Activated CD4-positive, alpha-beta memory T cell treated with anti-CD3 and anti-CD28 coated beads, Interleukin-2, amount 10 ng/mL, durations not matched to agents 7 days and 5 days (primary cell): ENCODE measurements at regions not wholly inside any gene's neighbourhood (a gene's known extent, or its start where the extent isn't known, plus 50 kb on each side); places are given as distances from the start of the nearest gene placed in this dataset.

ENCODE experiments used
- CTCF ChIA-PET: fragments of 350-600 bp; sonication (Branson Sonifier 250); formaldehyde crosslinking; loops from one replicate; lab custom pipeline; 2021; ENCODE audit warnings: antibody characterized with exemption, inconsistent platforms; lab: Charles Lee
- POLR2A ChIA-PET: fragments of 350-600 bp; sonication (Branson Sonifier 250); formaldehyde crosslinking; loops from one replicate; lab custom pipeline; 2021; ENCODE audit warnings: antibody characterized with exemption; lab: Charles Lee
- DNase-seq: peaks from one replicate; pipeline ENCODE4 v3.0.0-alpha.2; 2020
- H3K27ac Mint-ChIP-seq: one replicate; pipeline ENCODE4 v1.8.0; 2021; ENCODE audit warnings: mild to moderate bottlenecking, mixed read lengths
- H3K27me3 Mint-ChIP-seq: one replicate; pipeline ENCODE4 v1.8.0; 2021; ENCODE audit warnings: mixed read lengths
- H3K36me3 Mint-ChIP-seq: one replicate; pipeline ENCODE4 v1.8.0; 2021; ENCODE audit warnings: low read depth, mixed read lengths
- H3K4me1 Mint-ChIP-seq: one replicate; pipeline ENCODE4 v1.8.0; 2021; ENCODE audit warnings: mixed read lengths
- H3K4me3 Mint-ChIP-seq: one replicate; pipeline ENCODE4 v1.8.0; 2021; ENCODE audit warnings: mild to moderate bottlenecking, mixed read lengths
- H3K9me3 Mint-ChIP-seq: one replicate; pipeline ENCODE4 v1.8.0; 2021; ENCODE audit warnings: mixed read lengths

DNA sequence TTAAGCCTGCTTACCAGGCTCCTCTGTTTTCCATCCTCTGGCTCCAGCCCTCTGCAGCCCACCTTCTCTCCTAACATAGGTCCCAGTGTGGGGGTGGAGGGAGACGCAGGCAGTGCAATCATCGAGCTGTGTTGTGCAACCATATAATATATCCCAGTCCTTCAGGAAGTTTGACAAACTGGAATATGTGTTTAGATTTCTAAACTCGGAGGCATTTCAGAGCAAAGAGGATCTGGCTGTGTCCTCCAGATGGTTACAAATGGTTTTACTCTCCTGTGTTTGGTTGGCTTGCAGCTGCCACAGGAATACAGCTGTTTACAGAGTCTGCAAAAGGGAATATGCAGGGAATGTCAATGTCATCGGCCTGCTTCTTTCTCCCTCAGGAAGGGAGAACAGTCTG, 195.3 kb upstream of the LNX1 start:
- no peaks in the 10 kb centered on the region for H3K27me3 Mint-ChIP-seq
- no peaks in the 10 kb centered on the region for H3K9me3 Mint-ChIP-seq
- CTCF ChIA-PET, result no interaction called here
- H3K4me3 Mint-ChIP-seq, result no peak overlapping the region
- DNase-seq, result no peak
- no peaks in the 10 kb centered on the region for H3K36me3 Mint-ChIP-seq
- no peak overlapping the region for H3K27ac Mint-ChIP-seq
- POLR2A ChIA-PET, result no interaction called here
- no peaks in the 10 kb centered on the region for H3K4me1 Mint-ChIP-seq

GRCh38 chr4:53785996-53786395, 194.7 kb upstream of the LNX1 start:
- CTCF ChIA-PET, result no interaction called here

GRCh38 chr4:53784112-53784511, 192.8 kb upstream of the LNX1 start:
- Mint-ChIP-seq H3K9me3 (no peaks in the 10 kb centered on the region), H3K4me1 (no peaks in the 10 kb centered on the region), H3K27me3 (peaks cover 1% of the 10 kb centered on the region), H3K27ac (no peak overlapping the region), H3K36me3 (no peaks in the 10 kb centered on the region), H3K4me3 (no peak overlapping the region)
- no peak for DNase-seq
- POLR2A ChIA-PET, result no interaction called here
- CTCF ChIA-PET, result no interaction called here

More at GRCh38 chr4:53785996-53786395, 194.7 kb upstream of the LNX1 start:
- no peaks in the 10 kb centered on the region for H3K9me3 Mint-ChIP-seq
- no peak overlapping the region for H3K27ac Mint-ChIP-seq
- POLR2A ChIA-PET, result no interaction called here
- H3K27me3 Mint-ChIP-seq, result no peaks in the 10 kb centered on the region
- no peak for DNase-seq
- H3K4me3 Mint-ChIP-seq, result no peak overlapping the region
- no peaks in the 10 kb centered on the region for H3K36me3 Mint-ChIP-seq
- H3K4me1 Mint-ChIP-seq, result no peaks in the 10 kb centered on the region

DNA sequence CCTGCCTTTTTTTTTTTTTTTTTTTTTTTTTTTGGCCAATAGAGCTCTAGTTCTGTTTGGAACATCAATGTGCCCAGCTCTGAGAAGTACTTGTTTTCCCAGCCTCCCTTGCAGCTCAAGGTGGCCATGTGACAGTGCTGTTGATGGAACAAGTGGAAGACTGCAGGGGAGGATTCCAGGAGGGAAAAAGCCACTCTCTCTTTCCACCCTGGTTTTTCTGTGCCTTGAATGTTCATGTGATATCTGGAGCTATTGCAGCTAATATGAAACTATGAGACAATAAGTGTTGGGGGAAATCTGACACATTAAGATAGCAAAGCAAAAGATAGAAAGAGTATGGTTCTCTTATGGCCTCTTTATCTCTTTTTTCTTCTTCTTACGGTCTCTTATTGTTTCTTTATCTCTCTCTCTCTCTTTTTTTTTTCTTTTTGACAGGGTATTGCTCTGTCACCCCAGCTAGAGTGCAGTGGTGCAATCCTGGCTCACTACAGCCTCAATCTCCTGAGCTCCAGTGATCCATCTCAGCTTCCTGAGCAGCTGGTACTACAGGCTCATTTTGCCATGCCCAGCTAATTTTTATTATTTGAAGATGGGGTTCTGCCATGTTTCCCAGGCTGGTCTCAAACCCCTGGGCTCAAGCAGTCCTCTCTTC, 192.0 kb upstream of the LNX1 start:
- Mint-ChIP-seq H3K9me3 (no peaks in the 10 kb centered on the region), H3K4me3 (no peak overlapping the region), H3K27me3 (peaks cover 1% of the 10 kb centered on the region), H3K36me3 (no peaks in the 10 kb centered on the region), H3K27ac (no peak overlapping the region), H3K4me1 (no peaks in the 10 kb centered on the region)
- no peak for DNase-seq
- ChIA-PET CTCF (no interaction called here), POLR2A (no interaction called here)

DNA sequence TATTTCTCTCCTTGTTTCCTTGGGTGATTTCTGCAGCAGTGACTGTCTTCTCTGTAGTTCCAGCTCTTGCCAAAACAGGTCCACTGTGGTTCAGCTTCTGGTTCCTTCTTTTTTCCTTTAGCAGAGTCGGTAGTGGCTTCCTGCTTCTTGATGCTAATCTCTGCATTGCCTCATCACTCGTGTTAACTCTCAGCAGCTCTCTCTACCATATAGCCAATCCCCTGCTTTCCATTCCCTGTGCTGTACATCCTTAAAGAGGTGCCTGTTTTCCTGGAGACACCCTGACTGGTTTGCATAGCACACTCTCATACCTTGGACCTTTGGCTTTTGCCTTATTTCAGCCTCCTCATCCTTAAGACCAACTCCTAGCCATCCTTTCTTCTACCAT, 191.2 kb upstream of the LNX1 start:
- Mint-ChIP-seq H3K4me3 (no peak overlapping the region), H3K27me3 (peaks cover 1% of the 10 kb centered on the region), H3K27ac (no peak overlapping the region), H3K9me3 (no peaks in the 10 kb centered on the region), H3K36me3 (no peaks in the 10 kb centered on the region), H3K4me1 (no peaks in the 10 kb centered on the region)
- POLR2A ChIA-PET, result no interaction called here
- CTCF ChIA-PET, result no interaction called here
- DNase-seq, result no peak

DNA sequence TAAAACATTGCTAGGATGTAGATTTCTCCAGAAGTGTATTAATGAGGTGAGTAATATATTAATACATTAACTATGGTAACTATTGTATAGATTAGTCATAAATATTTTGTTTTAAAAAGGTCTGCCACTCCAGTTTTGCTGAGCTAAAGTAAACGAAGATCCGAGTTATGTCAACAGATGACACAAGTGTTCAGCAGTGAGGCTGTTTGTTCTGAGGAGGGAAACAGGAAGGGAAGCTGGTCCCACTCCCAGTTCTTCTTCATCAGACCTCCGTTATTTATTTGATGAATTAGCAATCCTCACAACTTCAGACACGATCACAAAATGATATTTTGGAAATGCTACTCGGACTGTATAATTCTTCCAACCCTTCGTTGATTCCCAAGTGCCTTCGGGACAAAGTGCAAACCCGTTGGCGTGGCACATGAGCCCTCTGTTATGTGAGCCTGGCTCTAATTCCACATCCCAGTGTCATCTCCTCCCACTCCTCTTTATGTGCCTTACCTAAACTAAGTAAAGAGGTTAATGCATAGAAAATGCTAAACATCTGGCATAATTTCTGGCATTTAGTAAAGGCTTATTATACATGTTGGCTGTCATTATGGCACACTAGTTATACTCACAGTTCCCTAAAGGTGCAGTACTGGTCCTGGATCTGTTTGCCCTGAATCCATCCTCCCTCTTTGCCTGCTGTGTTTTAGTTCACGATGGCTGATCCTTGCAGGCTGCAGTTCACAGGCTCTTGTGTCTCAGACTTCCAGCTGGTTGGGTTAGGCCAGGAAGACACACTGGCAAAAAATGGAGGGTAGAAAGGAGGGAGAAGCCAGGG, 190.6 kb upstream of the LNX1 start:
- Mint-ChIP-seq H3K9me3 (no peaks in the 10 kb centered on the region), H3K4me1 (no peaks in the 10 kb centered on the region), H3K27ac (no peak overlapping the region), H3K27me3 (peaks cover 1% of the 10 kb centered on the region), H3K4me3 (no peak overlapping the region), H3K36me3 (no peaks in the 10 kb centered on the region)
- ChIA-PET CTCF (no interaction called here), POLR2A (no interaction called here)
- DNase-seq, result no peak

- Mint-ChIP-seq H3K27me3 (peaks cover 1% of the 10 kb centered on the region), H3K27ac (no peak overlapping the region), H3K4me1 (no peaks in the 10 kb centered on the region), H3K4me3 (no peak overlapping the region), H3K9me3 (no peaks in the 10 kb centered on the region), H3K36me3 (no peaks in the 10 kb centered on the region)
- ChIA-PET POLR2A (no interaction called here), CTCF (no interaction called here)
- no peak for DNase-seq
These were observed 189.6 kb upstream of the LNX1 start for GRCh38 chr4:53780736-53781400.

DNA sequence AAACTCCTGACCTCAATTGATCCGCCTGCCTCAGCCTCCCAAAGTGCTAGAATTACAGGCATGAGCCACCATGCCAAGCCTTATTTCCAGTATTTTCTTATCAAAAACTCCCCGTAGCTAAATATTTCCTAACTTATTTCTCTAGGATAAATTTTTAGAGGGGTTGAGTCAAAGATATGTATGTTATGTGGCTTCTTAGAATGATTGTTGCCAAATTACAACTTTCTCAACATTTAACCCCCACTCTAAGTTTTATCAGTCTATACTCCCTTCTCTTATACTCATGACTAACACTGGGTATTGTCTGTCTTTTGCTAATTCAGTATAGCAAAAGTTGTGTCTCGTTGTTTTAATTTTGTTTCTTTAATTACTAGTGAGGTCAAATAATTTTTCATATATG, 187.7 kb upstream of the LNX1 start:
- POLR2A ChIA-PET, result no interaction called here
- H3K4me1 Mint-ChIP-seq, result no peaks in the 10 kb centered on the region
- no peak overlapping the region for H3K4me3 Mint-ChIP-seq
- H3K9me3 Mint-ChIP-seq, result no peaks in the 10 kb centered on the region
- peaks cover 1% of the 10 kb centered on the region for H3K27me3 Mint-ChIP-seq
- CTCF ChIA-PET, result no interaction called here
- H3K27ac Mint-ChIP-seq, result no peak overlapping the region
- no peaks in the 10 kb centered on the region for H3K36me3 Mint-ChIP-seq
- DNase-seq, result no peak

DNA sequence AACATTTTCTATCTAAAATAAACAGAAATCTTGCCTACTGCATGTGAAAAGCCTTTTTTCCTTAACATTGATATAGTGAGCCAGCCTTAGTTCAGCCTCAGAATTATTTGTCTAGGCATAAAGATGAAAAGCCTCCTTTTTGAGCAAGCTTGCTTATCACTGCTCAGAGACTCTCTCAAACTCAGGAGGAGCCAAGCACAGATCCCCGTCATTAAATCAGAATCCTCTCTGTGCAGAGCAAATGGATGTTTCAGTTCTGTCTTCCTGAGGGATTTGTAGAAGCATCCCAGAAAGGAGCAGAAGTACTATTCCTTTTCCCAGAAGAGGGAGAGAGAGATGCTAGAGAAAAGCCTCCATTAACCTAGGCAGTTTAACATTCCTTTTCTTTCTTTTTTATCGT, 186.9 kb upstream of the LNX1 start:
- no peak for DNase-seq
- Mint-ChIP-seq H3K4me1 (no peaks in the 10 kb centered on the region), H3K4me3 (no peak overlapping the region), H3K9me3 (no peaks in the 10 kb centered on the region), H3K36me3 (no peaks in the 10 kb centered on the region), H3K27ac (no peak overlapping the region), H3K27me3 (peaks cover 1% of the 10 kb centered on the region)
- ChIA-PET CTCF (no interaction called here), POLR2A (no interaction called here)

- H3K36me3 Mint-ChIP-seq, result no peaks in the 10 kb centered on the region
- no peaks in the 10 kb centered on the region for H3K4me1 Mint-ChIP-seq
- no peaks in the 10 kb centered on the region for H3K9me3 Mint-ChIP-seq
- no peak overlapping the region for H3K4me3 Mint-ChIP-seq
- ChIA-PET POLR2A (no interaction called here), CTCF (no interaction called here)
- no peak overlapping the region for H3K27ac Mint-ChIP-seq
- H3K27me3 Mint-ChIP-seq, result peaks cover 1% of the 10 kb centered on the region
- DNase-seq, result no peak
These were observed 186.1 kb upstream of the LNX1 start for GRCh38 chr4:53777244-53777984.

- Mint-ChIP-seq H3K27ac (no peak overlapping the region), H3K4me3 (no peak overlapping the region), H3K36me3 (no peaks in the 10 kb centered on the region), H3K9me3 (no peaks in the 10 kb centered on the region), H3K27me3 (peaks cover 1% of the 10 kb centered on the region), H3K4me1 (no peaks in the 10 kb centered on the region)
- DNase-seq, result no peak
- ChIA-PET POLR2A (no interaction called here), CTCF (interaction anchor here (0.8 kb wide), 1 partner anchor 52 kb away, joined by 3 read pairs; no protein-coding TSS in a partner anchor)
These were observed 184.9 kb upstream of the LNX1 start for GRCh38 chr4:53776141-53776540.

DNA sequence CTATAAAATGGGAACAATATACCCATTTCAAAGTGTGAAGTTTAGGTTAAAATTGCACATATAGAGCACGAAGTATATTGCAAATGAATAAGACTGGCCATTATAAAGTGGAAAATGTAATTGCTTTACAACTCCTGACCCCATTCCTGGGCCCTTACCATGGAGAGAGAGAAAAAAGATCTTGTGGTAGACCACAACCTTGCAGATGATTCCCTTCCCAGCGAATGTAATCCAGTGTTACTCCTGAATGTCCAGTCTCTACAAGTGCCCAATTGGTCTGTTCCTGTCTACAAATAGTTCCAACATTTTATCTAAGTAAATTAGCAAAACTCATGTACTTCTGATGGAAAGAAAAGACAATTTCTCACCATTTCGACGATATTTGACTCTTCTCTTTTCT, 184.1 kb upstream of the LNX1 start:
- no peak for DNase-seq
- no peak overlapping the region for H3K4me3 Mint-ChIP-seq
- H3K27me3 Mint-ChIP-seq, result peaks cover 1% of the 10 kb centered on the region
- H3K9me3 Mint-ChIP-seq, result no peaks in the 10 kb centered on the region
- H3K27ac Mint-ChIP-seq, result no peak overlapping the region
- H3K4me1 Mint-ChIP-seq, result no peaks in the 10 kb centered on the region
- CTCF ChIA-PET, result no interaction called here
- H3K36me3 Mint-ChIP-seq, result no peaks in the 10 kb centered on the region
- POLR2A ChIA-PET, result no interaction called here

DNA sequence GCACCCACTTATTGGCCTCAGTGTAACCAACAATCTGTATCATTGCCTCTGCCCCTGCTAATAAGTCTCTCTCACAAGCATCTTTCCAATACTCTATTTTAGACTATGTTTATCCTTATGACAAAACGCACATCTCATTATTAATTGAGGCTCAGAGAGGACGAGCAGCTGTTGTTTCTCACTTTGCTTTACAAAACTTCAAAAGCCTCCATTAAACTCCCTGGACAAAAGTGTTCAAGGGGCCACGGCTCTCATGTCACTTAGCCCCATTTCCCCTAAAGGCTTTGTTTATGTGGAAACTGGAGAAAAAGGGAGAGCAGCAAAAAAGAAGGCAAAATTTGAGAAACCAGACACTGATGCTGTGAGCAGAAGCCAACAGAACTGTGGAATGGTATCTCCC, 180.0 kb upstream of the LNX1 start:
- Mint-ChIP-seq H3K27ac (no peak overlapping the region), H3K9me3 (no peaks in the 10 kb centered on the region), H3K27me3 (no peaks in the 10 kb centered on the region), H3K4me1 (no peaks in the 10 kb centered on the region), H3K36me3 (no peaks in the 10 kb centered on the region), H3K4me3 (no peak overlapping the region)
- no peak for DNase-seq
- ChIA-PET CTCF (no interaction called here), POLR2A (no interaction called here)
